ENCODE measurements at regions not wholly inside any gene's neighbourhood (a gene's known extent, or its start where the extent isn't known, plus 50 kb on each side); places are given as distances from the start of the nearest gene placed in this dataset.

Small RNA genes lying in the stretch of these regions (small RNA-seq; reads per million reads assigned to genes)
- 2.0 to 10.6 (median 3.7) reads per million in 4 donors for gene RNA5SP357

Measured in stomach (tissue), 4 donors.